ENCODE measurements at regions not wholly inside any gene's neighbourhood (a gene's known extent, or its start where the extent isn't known, plus 50 kb on each side); places are given as distances from the start of the nearest gene placed in this dataset.

DNA sequence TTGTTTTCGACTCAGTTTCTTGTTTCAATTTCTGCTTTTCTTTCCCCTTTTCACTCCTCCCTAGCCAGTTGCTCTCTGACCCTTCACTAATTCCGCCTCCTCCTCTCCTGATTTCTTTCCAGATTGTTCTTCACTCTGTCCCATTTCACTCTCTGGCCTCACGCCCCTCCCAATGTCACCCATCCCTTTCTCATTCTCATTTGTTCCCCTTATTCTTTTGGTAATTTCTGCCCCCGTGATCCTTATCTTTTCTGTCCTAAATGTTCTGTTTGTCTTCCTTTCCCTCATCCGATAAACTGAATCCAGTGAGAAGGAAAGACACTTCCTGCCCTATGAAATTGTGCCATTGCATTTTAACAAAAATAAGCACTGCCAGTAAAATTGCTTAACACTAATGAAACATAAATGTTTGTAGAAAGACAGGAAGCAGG is 94.5 kb upstream of the RASGEF1B start:
- Histone ChIP-seq H3K79me2 (ENCODE audit: insufficient read depth, low read length) (no peaks in the 10 kb centered on the region), H3K36me3 (replicated peaks in 1 of 2; ENCODE audit: control insufficient read depth in 1 of 2, insufficient read depth in 2 of 2, low read length in 2 of 2) (no peaks in the 10 kb centered on the region), H3K9me3 (replicated peaks in 1 of 2; ENCODE audit: control insufficient read depth in 1 of 2, insufficient read depth in 1 of 2, low read length in 2 of 2) (no peaks in the 10 kb centered on the region), H3K4me3 (replicated peaks in 1 of 3; ENCODE audit: low read depth in 2 of 3, low read length in 3 of 3) (peak overlapping the region in 1 of 3 experiments; percentile 10), H3K4me2 (replicated peaks; ENCODE audit: extremely low read depth, low read length, poor library complexity, severe bottlenecking) (peak overlapping the region; percentile 17), H2AFZ (ENCODE audit: insufficient read depth, low read depth, low read length, poor library complexity, severe bottlenecking) (peak overlapping the region; percentile 39), H3K4me1 (ENCODE audit: control insufficient read depth in 1 of 2, insufficient read depth in 2 of 2, low read length in 2 of 2) (peaks cover 27 to 37% of the 10 kb centered on the region in 2 donors), H4K20me1 (ENCODE audit: insufficient read depth, low read length) (no peaks in the 10 kb centered on the region), H3K27me3 (ENCODE audit: control insufficient read depth in 2 of 2, insufficient read depth in 2 of 2, low read length in 2 of 2) (no peaks in the 10 kb centered on the region), H3K9ac (ENCODE audit: insufficient read depth, low read length, poor library complexity, severe bottlenecking) (no peak overlapping the region), H3K27ac (ENCODE audit: low read depth in 1 of 2, low read length in 2 of 2) (peak overlapping the region in 1 of 2 donors; percentile 47)
- DNase-seq, result peak in 1 of 3 donors; percentile 15
- Mint-ChIP-seq H3K36me3 (peaks cover 0 to 3% of the 10 kb centered on the region in 2 donors), H3K9me3 (peaks cover 0 to 2% (median 0%) of the 10 kb centered on the region in 7 donors), H3K27me3 (ENCODE audit: low read depth in 3 of 3) (peaks cover 0 to 1% (median 0%) of the 10 kb centered on the region in 3 donors), H3K4me3 (peak overlapping the region; percentile 34 to 47), H3K4me1 (peaks cover 36% of the 10 kb centered on the region), H3K27ac (peak overlapping the region; percentile 73 to 93 (median 84))
- 55% methylated on average over 4 of the region's 5 CpGs for WGBS (ENCODE audit: insufficient coverage)
- TF ChIP-seq, protein P1, sequence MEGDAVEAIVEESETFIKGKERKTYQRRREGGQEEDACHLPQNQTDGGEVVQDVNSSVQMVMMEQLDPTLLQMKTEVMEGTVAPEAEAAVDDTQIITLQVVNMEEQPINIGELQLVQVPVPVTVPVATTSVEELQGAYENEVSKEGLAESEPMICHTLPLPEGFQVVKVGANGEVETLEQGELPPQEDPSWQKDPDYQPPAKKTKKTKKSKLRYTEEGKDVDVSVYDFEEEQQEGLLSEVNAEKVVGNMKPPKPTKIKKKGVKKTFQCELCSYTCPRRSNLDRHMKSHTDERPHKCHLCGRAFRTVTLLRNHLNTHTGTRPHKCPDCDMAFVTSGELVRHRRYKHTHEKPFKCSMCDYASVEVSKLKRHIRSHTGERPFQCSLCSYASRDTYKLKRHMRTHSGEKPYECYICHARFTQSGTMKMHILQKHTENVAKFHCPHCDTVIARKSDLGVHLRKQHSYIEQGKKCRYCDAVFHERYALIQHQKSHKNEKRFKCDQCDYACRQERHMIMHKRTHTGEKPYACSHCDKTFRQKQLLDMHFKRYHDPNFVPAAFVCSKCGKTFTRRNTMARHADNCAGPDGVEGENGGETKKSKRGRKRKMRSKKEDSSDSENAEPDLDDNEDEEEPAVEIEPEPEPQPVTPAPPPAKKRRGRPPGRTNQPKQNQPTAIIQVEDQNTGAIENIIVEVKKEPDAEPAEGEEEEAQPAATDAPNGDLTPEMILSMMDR (IDR thresholded peaks at IDR 0.05), result no peak
- intact Hi-C loops (cut with micrococcal nuclease), result loop anchor here in 1 of 2 donors (10.0 kb wide), 1 partner anchor 49 kb away; no protein-coding TSS in a partner anchor

DNA sequence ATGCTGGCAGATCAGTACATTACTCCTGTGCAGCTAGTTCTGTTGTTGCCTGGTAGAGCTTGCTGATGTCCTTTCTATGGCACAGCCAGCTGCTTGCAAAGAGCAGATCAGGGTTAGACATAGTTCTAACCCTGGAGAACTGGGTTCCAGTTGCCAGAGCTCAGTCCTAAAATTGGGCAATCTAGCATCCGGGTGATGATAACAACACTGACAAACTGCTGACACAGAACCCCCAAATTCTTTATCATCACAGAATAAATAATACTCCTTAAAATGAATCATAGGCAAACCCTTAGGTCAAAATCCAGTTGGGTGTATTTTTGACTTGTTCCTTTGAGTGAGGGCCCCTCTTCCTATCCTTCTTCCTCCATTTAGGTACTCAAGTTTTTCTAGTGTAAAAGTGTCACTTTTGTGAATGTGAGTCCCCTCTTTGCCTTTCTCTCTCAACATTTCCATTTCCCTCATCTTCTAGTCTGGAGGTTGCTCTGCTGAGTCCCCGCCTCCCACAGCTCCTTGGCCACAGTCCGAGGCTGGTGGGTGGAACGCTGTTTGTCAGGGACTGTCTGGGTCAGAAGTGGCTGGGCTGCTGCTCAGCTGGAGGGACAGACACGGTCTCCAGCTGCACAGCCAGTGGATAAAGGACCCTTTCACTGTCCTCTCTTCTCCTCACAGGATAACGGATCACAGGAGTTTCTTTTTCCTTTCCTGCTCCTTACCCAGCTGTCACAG is 93.6 kb upstream of the RASGEF1B start:
- Histone ChIP-seq H3K9me3 (replicated peaks in 1 of 2; ENCODE audit: control insufficient read depth in 1 of 2, insufficient read depth in 1 of 2, low read length in 2 of 2) (no peaks in the 10 kb centered on the region), H3K36me3 (replicated peaks in 1 of 2; ENCODE audit: control insufficient read depth in 1 of 2, insufficient read depth in 2 of 2, low read length in 2 of 2) (no peaks in the 10 kb centered on the region), H3K27ac (ENCODE audit: low read depth in 1 of 2, low read length in 2 of 2) (peak overlapping the region in 1 of 2 donors; percentile 47), H3K27me3 (ENCODE audit: control insufficient read depth in 2 of 2, insufficient read depth in 2 of 2, low read length in 2 of 2) (no peaks in the 10 kb centered on the region), H4K20me1 (ENCODE audit: insufficient read depth, low read length) (no peaks in the 10 kb centered on the region), H3K4me1 (ENCODE audit: control insufficient read depth in 1 of 2, insufficient read depth in 2 of 2, low read length in 2 of 2) (peaks cover 27 to 37% of the 10 kb centered on the region in 2 donors), H3K4me3 (replicated peaks in 1 of 3; ENCODE audit: low read depth in 2 of 3, low read length in 3 of 3) (no peak overlapping the region), H3K79me2 (ENCODE audit: insufficient read depth, low read length) (no peaks in the 10 kb centered on the region), H3K9ac (ENCODE audit: insufficient read depth, low read length, poor library complexity, severe bottlenecking) (no peak overlapping the region), H2AFZ (ENCODE audit: insufficient read depth, low read depth, low read length, poor library complexity, severe bottlenecking) (peak overlapping the region; percentile 14), H3K4me2 (replicated peaks; ENCODE audit: extremely low read depth, low read length, poor library complexity, severe bottlenecking) (peak overlapping the region; percentile 17)
- Mint-ChIP-seq H3K9me3 (peaks cover 0 to 2% (median 0%) of the 10 kb centered on the region in 7 donors), H3K27ac (peak overlapping the region in 6 of 7 donors; percentile 73 to 93 (median 86)), H3K4me1 (peaks cover 38% of the 10 kb centered on the region), H3K4me3 (peak overlapping the region; percentile 1 to 47), H3K36me3 (peaks cover 0 to 3% of the 10 kb centered on the region in 2 donors), H3K27me3 (ENCODE audit: low read depth in 3 of 3) (peaks cover 0 to 3% (median 0%) of the 10 kb centered on the region in 3 donors)
- TF ChIP-seq, protein P1 (IDR thresholded peaks at IDR 0.05), result no peak
- peak; percentile 34 to 64 (median 40) for DNase-seq
- WGBS (ENCODE audit: insufficient coverage), result 93% methylated on average over 3 of the region's 6 CpGs
- intact Hi-C loops (cut with micrococcal nuclease), result loop anchor here (2.0 to 10.0 kb wide), 2 partner anchors 49 to 57 kb away; no protein-coding TSS in a partner anchor

Measured in CD14-positive monocyte (primary cell).